Fibroblast of skin of left biceps (primary cell): ENCODE measurements at regions not wholly inside any gene's neighbourhood (a gene's known extent, or its start where the extent isn't known, plus 50 kb on each side); places are given as distances from the start of the nearest gene placed in this dataset.

ENCODE experiments used
- DNase-seq, 2 experiments: peaks; one replicate each; pipeline ENCODE4 v3.0.0-alpha.2; 2013; ENCODE audit warnings: low read depth in 2 of 2

DNA sequence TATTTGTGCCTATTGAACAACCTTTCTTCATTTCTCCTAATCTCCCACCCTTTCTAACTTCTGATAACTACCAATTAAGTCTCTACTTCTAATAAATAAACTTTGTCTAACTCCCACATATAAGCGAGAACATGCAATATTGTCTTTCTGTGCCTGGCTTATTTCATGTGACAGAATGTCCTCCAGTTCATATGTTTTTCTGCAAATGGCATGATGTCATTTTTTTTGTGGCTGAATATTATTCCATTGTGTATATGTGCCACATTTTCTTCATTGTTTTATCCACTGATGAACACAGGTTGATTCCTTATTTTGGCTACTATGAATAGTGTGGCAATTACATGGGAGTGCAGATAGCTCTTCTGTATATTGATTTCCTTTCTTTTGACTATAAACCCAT, 1041.5 kb upstream of the MANEA start:
- DNase-seq = no peak

DNA sequence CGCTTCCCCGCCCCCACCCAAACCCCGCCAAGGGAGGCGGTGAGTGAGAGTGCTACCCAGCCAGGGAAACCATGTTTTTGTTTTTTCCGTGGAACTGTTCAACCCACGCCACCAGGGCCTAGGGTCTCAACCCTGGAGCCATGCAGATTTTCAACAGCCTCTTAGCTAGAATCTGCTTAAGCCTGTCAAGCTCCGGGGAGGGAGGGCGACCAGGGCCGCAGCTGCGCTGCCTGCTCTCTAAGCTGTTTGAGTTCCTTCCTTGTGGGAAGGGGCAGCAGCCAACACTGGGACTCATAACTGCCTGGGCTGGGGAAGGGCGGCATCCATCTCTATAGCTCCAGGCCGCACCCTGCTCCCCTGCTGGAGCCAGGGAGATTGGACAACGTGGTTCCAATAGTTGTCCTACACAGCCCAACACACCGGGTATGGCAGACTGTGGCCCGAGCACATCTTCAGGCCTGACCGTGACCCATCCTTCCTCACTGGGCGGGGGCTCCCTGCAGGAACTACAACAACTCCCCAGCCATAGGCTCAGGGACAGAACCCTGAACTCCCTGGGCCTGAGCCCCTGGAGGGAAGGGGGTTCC, 1065.7 kb upstream of the MANEA start:
- DNase-seq = no peak

DNA sequence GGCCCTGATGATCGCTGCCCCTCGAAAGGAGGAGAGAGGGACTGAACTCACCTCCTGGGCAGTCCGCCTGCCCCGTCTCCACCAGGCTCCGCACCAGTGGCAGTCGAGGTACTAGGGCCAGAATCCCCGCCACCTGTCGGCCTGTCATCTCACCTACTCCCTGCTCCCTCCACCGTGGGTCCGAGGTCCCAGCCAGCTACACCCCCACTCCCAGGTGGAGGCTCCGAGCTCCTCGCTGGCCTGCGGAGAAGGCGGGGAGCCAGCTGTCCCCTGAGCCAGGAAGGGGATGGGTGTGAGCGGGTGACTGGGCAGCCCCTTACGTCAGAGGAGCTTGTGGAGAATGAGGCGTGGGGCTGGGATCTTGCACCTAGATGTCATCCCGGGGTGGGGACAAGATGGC, 1066.5 kb upstream of the MANEA start:
- DNase-seq = no peak

DNA sequence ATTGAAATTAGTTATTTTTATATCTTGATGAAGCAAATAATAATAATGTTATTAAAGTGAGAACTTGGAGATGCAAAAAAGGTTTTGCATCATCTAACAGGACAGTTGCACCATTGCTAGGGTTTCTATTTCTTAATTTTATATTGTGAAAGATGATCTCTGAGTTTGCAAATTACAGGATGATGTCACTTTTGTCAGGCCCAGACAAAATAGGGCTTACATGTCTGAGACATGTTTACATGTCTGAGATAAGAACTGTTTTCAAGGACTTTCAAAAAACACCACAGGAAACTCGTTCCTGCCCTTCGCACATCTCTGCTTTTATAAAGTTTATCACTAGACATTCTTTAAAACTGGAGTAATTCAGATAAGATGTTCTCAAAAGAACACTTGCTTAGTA, 1075.8 kb upstream of the MANEA start:
- no peak for DNase-seq

DNA sequence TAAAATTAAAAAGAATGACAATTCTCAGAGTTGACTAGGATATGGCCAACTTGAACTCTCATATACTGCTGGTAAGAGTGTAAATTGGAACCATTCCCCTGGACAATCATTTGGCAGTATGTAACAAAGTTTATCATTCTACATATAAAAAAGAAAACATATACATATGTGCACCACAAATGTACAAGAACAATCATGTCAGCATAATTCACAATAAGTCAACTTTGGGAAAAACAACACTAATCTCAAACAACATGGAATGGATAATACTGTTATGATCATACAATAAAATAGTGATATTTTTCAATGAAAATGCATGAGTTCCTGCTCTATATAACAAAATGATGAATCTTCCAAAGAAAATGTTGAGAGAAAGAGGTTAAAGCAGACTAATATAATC, 1078.7 kb upstream of the EPHA7 start:
- DNase-seq = no peak

DNA sequence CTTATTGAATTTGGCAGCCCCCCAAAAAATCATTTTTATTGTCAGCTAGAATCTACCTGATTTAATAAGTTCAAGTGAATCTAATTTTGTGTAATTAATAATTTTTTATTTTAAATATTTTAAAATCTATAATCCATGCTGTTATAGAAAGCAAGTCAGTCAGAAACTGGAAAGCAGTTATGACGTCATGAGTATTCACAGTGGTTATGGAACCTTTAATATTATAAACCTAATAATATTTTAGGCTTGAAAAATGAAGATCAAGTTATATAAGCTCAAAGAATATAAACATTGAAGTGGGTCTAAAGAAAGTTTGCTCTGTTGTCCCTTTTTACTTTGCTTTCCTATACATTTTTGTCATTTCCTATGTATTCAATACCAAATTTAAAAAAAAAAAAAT, 1075.1 kb upstream of the EPHA7 start:
- DNase-seq = no peak

DNA sequence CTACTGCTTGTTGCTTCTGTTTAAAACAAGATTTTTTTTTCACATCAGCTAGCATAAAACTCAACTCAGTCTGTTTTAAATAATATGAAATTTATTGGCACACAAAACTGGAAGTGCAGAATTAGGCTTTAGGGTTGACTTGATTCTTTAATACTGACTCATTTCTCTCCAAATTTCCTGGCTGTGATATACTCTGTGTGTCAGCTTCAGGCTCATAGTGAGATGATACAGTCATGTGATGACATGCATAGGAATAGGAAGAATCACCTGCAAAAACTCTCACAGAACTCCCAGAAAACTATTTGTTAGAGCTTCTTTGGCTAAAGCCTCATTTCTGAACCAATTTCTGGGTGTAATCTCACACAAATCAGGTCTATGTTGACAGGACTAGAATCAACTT, 1068.0 kb upstream of the EPHA7 start:
- no peak for DNase-seq

DNA sequence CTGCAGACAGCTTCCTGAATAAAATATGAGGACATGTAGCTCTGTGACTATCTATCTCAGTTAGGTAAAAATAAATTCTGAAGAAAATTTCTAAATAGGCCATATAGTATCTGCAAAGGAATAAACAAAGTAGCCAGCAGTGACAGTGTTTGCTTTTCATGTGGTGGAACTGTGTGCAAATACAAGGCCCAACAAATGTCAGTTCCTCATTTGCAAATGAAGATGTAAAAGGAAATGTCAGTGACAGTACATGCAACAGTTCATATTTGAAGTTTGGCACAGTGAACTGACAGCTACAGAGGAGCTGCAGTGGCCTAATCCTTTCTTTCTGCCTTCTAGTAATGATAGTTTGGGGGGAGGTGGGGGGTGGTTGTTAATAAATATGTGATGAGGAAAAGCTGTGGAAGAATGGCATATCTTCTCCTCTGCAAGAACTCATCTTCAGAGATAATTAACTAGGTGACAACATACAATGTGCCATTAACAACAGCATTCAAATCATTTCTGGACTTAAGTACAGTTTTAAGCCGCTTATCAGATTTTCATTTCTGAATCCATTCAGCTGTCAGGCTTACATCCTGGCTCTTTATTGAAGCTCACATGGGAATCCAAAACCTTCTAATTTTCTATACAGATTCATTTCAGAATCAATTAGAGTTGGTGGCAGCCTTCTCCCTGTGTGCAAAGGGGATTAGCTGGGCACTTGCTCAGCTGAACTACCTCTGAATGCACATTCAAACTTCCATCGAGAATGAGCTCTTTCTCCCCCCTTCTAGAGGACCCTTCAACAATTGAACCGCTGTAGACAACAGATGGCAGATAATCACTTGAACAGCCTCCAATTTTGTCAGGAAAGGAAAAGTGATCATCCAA, 1059.0 kb upstream of the EPHA7 start:
- DNase-seq = no peak

DNA sequence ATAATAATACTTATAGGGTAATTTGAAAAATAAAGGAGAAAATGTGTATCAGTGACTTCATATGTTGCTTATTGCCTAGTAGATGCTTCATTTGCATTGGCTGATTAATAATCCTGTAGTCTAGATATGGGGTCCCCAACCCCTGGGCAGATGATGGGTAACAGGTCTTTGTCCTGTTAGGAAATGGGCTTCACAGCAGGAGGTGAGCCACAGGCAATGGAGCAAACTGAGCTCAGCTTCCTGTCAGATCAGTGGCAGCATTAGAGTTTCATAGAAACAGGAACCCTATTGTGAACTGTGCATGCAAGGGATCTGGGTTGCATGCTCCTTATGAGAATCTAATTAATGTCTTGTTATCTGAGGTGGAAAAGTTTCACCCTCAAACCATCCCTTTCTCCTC, 1049.5 kb upstream of the EPHA7 start:
- DNase-seq = no peak

DNA sequence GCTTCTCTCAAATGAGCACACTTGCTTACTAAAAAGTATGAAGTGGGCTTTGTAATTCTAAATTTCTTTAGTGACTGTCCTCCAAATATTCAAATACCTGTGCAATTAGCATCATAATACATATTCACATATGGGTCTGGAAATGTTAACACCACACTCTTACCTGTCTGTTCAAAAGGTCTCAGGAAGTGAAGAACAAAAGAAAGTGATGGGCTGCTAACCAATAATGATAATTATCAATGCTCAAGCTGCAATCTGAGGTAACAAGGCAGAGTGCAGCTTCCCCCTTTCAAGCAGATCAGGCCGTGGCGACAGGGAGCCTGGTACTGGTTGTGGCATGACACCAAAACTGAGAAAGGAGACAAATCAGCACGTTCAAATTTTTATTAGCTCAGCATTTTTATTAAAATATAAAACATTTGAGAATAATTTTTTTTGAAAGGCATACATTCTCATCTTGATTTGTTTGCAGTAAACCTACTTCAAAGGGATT, 1044.7 kb upstream of the EPHA7 start:
- DNase-seq = no peak

DNA sequence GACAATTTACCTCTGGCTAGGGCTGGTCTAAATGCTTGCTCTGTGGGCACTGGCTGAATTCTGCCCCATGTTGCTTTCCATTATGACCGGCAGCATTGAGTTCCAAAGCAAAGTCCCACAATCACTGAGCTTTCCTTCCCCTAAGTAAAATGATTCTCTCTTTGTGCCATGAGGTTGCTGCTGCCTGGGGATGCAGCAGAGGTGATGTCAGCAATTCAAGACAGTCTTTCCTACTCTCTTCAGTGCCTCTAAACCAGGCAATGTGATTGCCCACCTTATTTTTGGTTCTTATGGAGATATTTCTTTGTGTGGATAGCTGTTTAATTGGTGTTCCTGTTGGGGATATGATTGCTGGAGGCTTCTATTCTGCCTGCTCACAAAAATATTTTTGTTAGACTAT, 1043.9 kb upstream of the EPHA7 start:
- DNase-seq = no peak

DNA sequence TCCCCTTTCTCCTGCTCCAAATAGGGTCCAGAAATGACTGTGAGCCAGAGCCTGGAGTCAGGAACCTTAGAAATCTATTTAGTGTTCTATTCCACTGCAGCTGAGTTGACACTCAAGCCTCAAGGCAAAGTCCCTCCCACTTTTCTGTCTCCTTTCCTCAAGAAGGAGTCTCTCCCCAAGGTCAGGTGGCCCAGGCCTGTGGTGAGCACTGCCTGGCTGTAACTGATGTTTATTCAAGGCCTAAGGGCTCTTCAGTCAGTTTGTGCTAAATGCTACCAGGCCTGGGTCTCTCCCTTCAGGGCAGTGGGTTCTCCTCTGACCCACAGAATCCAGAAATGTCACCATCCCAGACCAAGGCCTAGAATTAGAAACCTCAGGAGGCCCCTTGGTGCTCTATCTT, 1042.9 kb upstream of the EPHA7 start:
- no peak for DNase-seq

DNA sequence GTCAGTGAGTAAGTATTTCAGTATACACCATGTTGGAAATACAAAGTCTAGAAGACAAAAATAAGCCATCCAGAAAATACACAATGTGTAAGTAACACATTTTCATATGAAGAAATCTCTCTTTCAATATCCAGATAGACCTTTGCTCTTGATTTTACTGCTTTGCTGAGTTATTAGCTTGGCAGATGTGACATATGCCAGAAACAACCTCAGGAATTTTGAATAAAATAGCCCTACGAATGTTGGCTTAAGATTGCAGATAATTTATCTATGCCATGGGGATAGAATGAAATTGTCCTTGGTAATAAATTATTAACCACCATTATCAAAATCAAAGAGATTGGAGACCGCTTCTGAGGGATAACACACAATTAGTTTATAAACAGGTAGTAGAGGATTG, 1036.9 kb upstream of the EPHA7 start:
- no peak for DNase-seq

DNA sequence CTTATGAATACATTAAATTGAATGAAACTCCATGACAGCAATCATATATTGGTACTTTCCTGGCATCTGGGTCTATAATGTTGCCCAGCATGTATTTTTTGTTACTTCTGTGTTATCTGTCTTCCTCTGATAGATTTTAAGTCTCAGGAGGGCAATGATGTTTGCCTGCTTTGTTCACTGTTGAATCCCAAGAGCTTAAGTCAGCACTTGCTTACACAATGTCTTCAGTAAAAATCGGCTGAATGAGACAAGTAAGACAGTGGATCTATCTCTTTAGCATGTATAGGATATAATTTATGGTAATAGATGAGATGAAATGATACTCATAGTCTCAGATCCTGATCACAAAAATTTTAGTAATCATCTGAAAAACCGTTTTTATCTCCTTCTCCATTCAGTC, 1034.9 kb upstream of the EPHA7 start:
- no peak for DNase-seq

DNA sequence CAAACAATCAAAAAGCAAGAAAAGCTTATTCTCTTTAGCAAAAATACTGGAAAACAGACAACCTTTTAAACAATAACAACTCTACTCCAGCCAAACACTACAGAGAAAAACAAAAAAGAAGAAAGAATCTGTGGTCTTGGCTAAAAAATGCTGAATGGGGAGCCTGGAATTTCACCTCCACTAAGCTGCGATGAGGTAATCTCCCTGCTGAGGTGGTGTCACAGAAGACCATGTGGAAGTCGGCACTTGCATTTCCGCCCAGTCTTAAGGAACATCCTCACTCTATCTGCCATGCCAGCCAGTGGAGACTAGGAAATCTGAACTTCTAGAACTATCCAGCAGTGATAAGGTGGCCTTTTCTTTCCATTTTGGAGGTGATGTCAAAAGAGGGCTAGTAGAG, 1026.8 kb upstream of the EPHA7 start:
- no peak for DNase-seq

DNA sequence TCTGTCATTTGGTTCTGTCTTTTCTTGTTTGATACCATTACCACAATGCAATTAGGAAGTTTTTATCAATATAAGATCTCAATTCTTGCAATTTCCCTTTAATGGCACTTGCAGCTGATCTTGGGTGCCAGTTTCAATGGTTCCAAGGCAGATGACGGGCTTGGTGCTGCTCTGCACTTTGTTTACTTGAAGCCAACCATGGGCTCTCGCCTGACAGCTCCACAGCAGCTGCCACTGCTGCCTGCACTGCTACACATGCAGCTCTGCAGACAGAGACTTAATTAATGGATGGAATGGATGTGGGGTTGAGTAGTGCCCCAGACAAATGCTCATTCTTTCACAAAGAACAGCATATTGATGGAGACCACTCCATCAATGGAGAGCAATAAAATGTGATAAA, 1024.3 kb upstream of the EPHA7 start:
- DNase-seq = no peak

DNA sequence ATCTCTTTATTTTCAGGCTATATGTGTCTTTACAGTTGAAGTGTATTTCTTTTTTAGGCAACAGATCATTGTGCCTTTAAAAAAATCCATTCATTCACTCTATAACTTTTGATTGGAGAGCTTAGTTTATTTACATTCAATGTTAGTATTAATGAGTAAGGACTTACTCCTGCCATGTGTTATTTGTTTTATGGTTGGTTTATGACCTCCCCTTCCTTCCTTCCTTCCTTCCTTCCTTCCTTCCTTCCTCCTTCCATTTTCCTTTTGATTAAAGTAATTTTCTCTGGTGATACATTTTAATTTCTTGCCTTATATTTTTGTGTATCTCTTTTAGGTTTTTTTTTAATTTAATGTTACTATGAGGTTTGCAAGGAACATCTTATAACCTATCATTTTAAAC, 1005.3 kb upstream of the EPHA7 start:
- no peak for DNase-seq

DNA sequence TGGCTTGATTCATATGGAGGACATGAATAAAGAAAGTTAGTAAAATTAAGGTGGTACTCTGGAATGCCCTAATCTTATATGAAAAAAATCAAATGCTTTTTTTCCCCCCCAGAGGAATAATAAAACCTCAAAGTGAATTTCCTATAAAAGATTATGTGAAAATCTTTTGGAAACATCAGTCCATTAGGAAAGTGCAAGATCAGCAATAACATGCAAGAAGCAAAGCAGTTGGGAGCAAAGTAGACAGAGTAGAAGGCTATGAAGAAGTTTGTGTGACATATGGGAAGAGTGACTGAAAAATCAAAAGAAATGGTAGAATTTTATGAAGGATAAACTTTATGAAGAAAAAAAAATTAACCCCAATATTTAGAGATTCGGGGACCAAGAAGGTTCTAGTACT, 998.0 kb upstream of the EPHA7 start:
- no peak for DNase-seq

DNA sequence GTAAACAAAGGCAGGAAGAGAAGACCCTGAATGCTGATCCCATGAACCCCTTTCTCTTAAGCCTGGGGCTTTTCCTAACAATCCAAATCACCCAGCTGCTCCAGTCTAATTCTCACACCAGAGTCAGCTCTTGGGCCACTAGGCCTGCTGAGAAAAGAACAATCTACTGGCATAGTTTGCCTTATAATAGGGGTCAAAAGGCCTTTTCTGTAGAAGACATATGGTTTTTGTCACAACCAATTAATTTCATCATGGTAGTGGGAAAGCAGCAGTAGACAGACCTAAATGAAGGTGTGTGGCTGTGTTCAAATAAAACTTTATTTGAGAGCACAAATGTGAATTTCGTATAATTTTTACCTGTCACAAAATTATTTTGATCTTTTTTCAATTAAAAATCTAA, 994.7 kb upstream of the EPHA7 start:
- DNase-seq = no peak

DNA sequence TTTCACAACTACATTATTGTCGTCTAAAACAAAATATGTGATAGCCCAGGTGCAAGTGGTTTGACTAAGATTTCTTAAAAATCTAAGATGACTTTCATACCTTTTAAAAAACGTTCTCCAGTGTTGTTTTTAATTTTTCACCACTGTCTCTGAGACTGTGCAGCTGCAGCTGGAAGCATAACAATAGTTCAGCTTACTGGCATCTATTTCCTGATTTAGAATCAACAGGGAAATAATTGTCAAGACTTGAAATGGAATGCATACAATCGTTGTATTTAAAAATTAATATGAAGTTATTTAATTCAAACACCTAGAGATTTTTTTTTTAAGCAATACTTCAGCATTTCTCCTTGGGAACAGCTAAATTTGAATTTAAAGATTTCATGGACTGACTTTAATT, 982.0 kb upstream of the EPHA7 start:
- DNase-seq = no peak

DNA sequence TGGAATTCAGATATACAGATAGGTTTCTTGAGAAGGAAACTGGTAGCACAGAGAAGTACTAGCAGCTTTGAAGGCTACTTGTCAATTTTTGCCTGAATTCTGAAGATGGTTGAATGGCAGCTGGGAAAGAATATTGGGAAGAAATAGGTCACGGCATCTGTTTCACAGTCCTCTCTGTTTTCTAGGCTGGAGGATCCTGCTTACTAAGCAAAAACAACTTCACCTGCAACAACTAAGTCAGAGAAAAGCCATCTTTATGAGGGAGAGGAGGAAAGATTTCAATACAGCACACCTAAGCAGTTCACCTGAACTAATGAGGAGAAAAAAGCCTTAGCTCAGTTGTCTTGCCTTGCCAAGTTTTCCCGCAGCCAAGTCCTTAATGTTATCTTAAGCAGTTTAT, 975.5 kb upstream of the EPHA7 start:
- no peak for DNase-seq

DNA sequence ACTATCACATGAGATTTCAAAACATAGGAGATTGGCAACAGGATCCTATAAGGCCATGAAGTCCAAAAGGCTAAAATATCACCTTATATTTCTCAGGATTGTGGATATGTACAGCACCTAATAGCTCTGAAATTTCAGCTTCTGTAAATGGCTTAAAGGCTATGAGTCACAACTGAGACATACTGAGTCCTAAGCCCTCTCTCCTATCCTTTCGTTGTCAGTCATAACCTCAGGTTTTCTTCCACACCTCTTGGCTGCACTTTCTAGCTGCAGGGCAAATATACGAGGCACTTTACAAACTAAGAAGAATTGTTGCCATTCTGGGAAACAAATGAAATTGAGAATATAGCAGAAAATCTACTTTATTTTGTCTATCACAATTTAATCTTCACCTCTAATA, 969.9 kb upstream of the EPHA7 start:
- DNase-seq = no peak

DNA sequence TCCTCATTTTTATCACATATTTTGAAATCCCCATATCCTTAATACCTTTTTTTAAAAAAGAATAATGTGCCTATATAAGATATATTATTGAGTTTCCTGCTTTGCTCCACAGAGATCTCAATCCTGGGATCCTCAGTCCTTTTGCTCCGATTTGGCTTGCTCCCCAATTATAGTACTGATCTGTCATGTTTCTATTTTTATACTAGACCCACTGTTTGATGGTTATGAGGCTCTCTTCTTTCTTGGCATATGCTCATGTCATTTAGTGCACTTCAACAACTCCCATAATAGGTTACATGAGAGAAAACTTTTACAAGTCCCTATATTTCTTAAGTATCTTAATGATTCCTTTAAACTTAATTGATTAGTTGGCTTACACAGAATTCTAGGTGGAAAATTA, 958.5 kb upstream of the EPHA7 start:
- no peak for DNase-seq

DNA sequence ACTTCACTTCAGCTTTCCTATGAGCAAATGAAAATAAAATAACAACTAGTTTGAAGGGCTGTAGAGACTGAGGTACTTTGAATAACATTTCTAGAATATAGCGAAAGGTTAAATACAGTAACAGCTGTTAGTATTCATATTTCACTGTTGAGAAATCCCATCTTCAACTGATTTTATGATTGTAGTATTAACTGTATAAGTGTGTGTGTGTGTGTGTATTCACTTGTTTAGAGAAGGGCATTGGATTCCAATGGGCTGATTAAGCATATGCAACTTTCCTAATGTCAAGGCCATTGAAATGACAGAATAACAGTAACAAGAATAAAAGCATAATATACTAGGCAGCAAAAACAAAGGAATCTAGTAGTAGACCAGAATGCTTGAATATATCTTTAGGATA, 957.5 kb upstream of the EPHA7 start:
- DNase-seq = no peak
